ENCODE measurements at regions not wholly inside any gene's neighbourhood (a gene's known extent, or its start where the extent isn't known, plus 50 kb on each side); places are given as distances from the start of the nearest gene placed in this dataset.

GRCh38 chr15:69813881-69814280 is 283.8 kb downstream of the TLE3 start:
- DNase-seq (ENCODE audit: low read depth), result no peak
- H3K4me3 ChIP-seq (ENCODE audit: low read depth, low read length), result no peak overlapping the region

DNA sequence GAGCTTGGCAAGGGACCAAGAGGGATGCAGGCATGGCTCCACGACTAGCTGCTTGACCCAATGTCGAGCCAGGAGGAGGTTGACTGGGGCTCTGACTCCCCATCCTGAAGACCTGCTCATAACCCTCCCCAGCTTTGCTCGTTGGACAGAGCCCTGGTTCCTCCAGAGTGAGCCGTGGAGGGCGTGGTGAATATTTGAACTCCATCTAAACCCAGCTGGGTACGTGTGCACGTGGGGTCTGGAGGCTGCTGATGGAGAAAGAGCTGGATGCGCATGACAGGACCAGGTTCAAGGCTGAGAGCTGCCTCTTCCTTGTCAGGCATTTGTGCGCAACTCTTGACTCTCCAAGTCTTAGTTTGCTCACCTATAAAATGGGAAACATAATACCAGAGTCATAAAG is 282.8 kb downstream of the TLE3 start:
- H3K4me3 ChIP-seq (ENCODE audit: low read depth, low read length), result no peak overlapping the region
- DNase-seq (ENCODE audit: low read depth), result no peak

DNA sequence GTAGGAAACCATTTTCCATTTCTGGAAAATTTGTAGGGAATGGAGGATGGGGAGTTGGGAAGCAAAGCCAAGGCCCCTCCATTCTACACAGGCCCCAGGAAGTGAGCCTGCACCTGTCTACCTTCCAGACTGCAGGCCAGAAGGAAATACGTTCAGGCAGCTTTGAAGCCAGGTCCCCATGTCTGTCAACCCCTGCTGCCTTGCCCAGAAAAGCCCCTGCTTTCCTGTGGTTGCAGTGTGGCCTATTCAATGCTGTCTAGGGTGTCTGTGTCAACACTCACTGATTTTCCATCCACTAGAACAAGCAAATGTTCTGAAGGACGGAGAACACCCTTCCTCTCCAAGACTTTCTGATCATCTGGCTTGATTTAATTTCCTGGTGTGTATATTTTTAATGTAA is 281.9 kb downstream of the TLE3 start:
- no peak for DNase-seq (ENCODE audit: low read depth)
- H3K4me3 ChIP-seq (ENCODE audit: low read depth, low read length), result no peak overlapping the region

- no peak for DNase-seq (ENCODE audit: low read depth)
- no peak overlapping the region for H3K4me3 ChIP-seq (ENCODE audit: low read depth, low read length)
These were observed 281.2 kb downstream of the TLE3 start for GRCh38 chr15:69816522-69816921.

DNA sequence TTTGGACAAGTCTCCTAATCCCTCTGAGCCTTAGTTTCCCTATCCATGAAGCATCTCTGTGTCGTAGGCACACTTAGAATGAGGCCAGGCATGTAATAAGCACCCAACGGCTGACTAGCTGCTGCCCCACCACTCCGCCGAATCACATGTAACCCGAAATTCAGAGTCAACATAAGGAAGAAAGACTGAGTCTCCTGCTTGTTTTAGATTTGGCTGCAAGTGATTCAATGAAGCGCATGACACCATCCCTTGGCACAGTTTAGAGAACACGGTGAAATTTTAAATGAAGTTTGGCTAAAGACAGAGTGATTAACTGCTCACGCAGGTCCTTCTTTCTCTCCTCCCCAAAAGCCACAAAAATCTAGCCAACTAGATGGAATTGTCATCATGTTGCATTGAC is 279.2 kb downstream of the TLE3 start:
- DNase-seq (ENCODE audit: low read depth), result no peak
- H3K4me3 ChIP-seq (ENCODE audit: low read depth, low read length), result no peak overlapping the region

DNA sequence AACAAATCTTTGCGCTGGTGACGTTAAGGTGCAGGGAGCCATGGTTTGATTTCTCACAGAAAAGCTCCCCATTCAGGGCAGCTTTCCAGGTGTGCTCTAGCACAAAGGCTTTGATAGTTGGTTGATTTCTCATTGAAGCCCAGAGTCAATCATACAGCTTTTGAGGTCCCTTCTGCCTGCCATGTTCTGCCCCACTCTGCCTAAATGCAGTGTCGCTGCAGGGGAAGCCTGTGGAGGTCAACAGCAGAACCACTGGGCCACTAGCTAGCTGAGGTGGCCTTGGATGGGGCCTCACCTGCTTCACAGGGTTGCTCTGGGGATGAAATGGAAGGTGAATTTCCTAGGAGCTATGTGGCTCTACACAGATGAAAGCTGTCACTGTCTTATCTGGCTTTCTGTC is 278.3 kb downstream of the TLE3 start:
- no peak for DNase-seq (ENCODE audit: low read depth)
- no peak overlapping the region for H3K4me3 ChIP-seq (ENCODE audit: low read depth, low read length)

DNA sequence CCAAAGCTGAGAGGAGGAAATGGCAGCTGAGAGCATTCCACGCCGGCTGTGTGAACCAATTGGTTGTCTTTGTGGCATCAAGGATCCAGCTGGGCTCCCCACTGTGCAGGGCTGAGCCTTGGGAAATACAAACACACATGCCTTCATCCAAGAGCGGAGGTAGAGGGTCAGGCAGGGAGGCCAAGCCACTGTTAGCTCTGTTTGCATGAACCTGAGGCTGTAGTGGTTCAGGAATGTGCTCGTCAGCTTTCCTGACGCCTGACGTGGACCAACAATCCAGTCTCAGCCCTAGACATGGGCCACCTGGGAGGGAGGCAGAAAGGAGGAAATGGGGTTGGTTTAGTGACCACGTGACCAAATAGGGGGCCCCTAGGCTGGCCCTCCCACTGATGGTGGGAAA is 276.9 kb downstream of the TLE3 start:
- no peak overlapping the region for H3K4me3 ChIP-seq (ENCODE audit: low read depth, low read length)
- no peak for DNase-seq (ENCODE audit: low read depth)

- DNase-seq (ENCODE audit: low read depth), result no peak
- no peak overlapping the region for H3K4me3 ChIP-seq (ENCODE audit: low read depth, low read length)
These were observed 274.4 kb downstream of the TLE3 start for GRCh38 chr15:69823223-69823907.

GRCh38 chr15:69824075-69824876 is 273.4 kb downstream of the TLE3 start:
- H3K4me3 ChIP-seq (ENCODE audit: low read depth, low read length), result no peak overlapping the region
- no peak for DNase-seq (ENCODE audit: low read depth)

- no peak for DNase-seq (ENCODE audit: low read depth)
- no peak overlapping the region for H3K4me3 ChIP-seq (ENCODE audit: low read depth, low read length)
These were observed 272.8 kb downstream of the TLE3 start for GRCh38 chr15:69824877-69825406.

- DNase-seq (ENCODE audit: low read depth), result no peak
- no peak overlapping the region for H3K4me3 ChIP-seq (ENCODE audit: low read depth, low read length)
These were observed 271.5 kb downstream of the TLE3 start for GRCh38 chr15:69825941-69826818.

- H3K4me3 ChIP-seq (ENCODE audit: low read depth, low read length), result no peak overlapping the region
- no peak for DNase-seq (ENCODE audit: low read depth)
These were observed 270.9 kb downstream of the TLE3 start for GRCh38 chr15:69826819-69827175.

- no peak overlapping the region for H3K4me3 ChIP-seq (ENCODE audit: low read depth, low read length)
- DNase-seq (ENCODE audit: low read depth), result no peak
These were observed 270.0 kb downstream of the TLE3 start for GRCh38 chr15:69827751-69828150.

- no peak for DNase-seq (ENCODE audit: low read depth)
- no peak overlapping the region for H3K4me3 ChIP-seq (ENCODE audit: low read depth, low read length)
These were observed 269.4 kb downstream of the TLE3 start for GRCh38 chr15:69828181-69828828.

DNA sequence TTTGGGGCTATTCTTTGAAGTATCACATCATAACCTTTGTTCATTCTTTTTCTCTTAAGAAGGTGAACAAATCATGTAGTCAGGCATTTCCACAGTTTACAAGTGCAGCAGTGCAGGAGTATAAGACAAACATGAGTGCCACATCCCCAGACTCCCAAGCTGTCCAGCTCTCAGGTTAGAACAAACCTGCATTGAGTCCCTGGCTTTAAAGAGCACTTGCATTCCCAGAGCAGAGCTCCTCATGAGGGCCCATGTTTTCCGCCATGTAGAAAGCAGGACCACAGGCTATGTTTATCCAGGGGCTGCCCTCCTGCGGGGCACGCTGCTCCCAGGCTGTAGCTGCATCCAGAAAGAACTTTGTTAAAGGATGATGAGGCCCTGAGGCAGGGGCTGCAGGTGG is 267.7 kb downstream of the TLE3 start:
- H3K4me3 ChIP-seq (ENCODE audit: low read depth, low read length), result no peak overlapping the region
- no peak for DNase-seq (ENCODE audit: low read depth)

DNA sequence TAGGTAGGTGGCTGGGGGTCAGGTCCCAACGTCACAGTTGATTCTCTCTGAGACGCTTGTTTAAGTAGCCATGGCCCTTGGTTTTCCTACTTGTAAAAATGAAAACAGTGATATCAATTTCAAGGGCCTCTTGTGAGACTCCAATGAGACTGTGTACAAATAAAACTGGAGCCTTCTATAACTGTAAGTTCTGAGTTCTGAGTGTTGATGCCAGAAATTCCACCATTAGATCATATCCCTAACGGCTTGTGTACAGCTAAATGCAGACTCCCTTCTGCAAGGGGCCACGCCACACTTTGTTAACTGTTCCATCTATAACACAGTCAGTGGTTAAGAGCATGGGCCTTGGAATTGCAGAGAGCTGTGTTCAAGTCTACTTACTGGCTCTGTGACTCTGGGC is 267.3 kb downstream of the TLE3 start:
- DNase-seq (ENCODE audit: low read depth), result no peak
- no peak overlapping the region for H3K4me3 ChIP-seq (ENCODE audit: low read depth, low read length)

DNA sequence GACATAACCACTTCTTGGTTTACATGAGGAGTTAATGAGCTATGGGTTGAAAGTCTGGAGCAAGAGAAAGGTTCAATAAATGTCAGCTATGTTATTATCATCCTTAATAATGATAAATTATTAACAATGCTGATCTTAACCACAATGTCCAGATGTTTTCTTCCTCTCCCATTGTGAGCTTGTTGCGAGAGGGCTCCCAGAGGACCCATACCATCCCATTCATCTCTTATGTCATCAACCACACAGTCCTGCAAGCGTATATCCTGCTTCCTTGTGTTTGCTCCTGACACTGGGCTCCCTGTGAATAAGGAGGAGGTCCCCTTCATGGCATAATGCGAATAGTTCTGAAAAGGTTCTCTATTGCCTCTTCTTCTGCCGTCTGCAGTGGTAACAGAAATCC is 266.8 kb downstream of the TLE3 start:
- H3K4me3 ChIP-seq (ENCODE audit: low read depth, low read length), result no peak overlapping the region
- no peak for DNase-seq (ENCODE audit: low read depth)

GRCh38 chr15:69834267-69834666 is 263.4 kb downstream of the TLE3 start:
- DNase-seq (ENCODE audit: low read depth), result no peak
- no peak overlapping the region for H3K4me3 ChIP-seq (ENCODE audit: low read depth, low read length)

GRCh38 chr15:69834761-69835160 is 263.0 kb downstream of the TLE3 start:
- no peak for DNase-seq (ENCODE audit: low read depth)
- H3K4me3 ChIP-seq (ENCODE audit: low read depth, low read length), result no peak overlapping the region

- H3K4me3 ChIP-seq (ENCODE audit: low read depth, low read length), result no peak overlapping the region
These were observed 261.7 kb downstream of the TLE3 start for GRCh38 chr15:69836048-69836447.

More at GRCh38 chr15:69836048-69836447, 261.7 kb downstream of the TLE3 start:
- DNase-seq (ENCODE audit: low read depth), result no peak
